Caco-2 (cell line): ENCODE measurements at regions not wholly inside any gene's neighbourhood (a gene's known extent, or its start where the extent isn't known, plus 50 kb on each side); places are given as distances from the start of the nearest gene placed in this dataset.

Source experiments
- BruUV-seq: library from RNA; stranded (reverse); fragments of 400-500 nt; replicated peaks from 2 replicates; lab custom pipeline; 2021; lab: Mats Ljungman, UMichigan
- CTCF ChIA-PET: fragments of 300-600 bp; sonication (Branson Sonifier 250); formaldehyde crosslinking; loops from one replicate; lab custom pipeline; 2022; ENCODE audit warnings: antibody characterized with exemption; lab: Charles Lee
- POLR2A ChIA-PET: fragments of 300-600 bp; sonication (Branson Sonifier 250); formaldehyde crosslinking; loops from one replicate; lab custom pipeline; 2022; ENCODE audit warnings: antibody characterized with exemption; lab: Charles Lee
- DNase-seq, 2 experiments: peaks; one replicate each; pipeline versions ENCODE4 v3.0.0 to v3.0.0-alpha.2; 2020 to 2022
- H3K27me3 ChIP-seq: replicated peaks from 2 replicates; pipeline ENCODE4 v1.6.0; 2011; ENCODE audit warnings: low read length; ENCODE audit not compliant: control insufficient read depth, insufficient read depth
- H3K36me3 ChIP-seq: 2 replicates; pipeline ENCODE4 v1.5.1; 2011; ENCODE audit warnings: low read length; ENCODE audit not compliant: control insufficient read depth, insufficient read depth
- H3K4me1 ChIP-seq: fragments of 250-450 bp; sonication (Bioruptor Pico); 2 replicates; pipeline ENCODE4 v1.5.1; 2020; ENCODE audit warnings: mild to moderate bottlenecking
- H3K4me3 ChIP-seq: 2 replicates; pipeline ENCODE4 v1.5.1; 2011; ENCODE audit warnings: low read depth, mild to moderate bottlenecking, control low read depth, low read length
- H3K9me3 ChIP-seq: fragments of 250-450 bp; sonication (Bioruptor Pico); 2 replicates; pipeline ENCODE4 v1.5.1; 2020; ENCODE audit warnings: mild to moderate bottlenecking, moderate library complexity
- H3K27ac Mint-ChIP-seq: one replicate; pipeline ENCODE4 v1.8.0; 2022; ENCODE audit warnings: mixed read lengths; ENCODE audit not compliant: unreplicated experiment
- H3K27me3 Mint-ChIP-seq: one replicate; pipeline ENCODE4 v1.8.0; 2022; ENCODE audit warnings: mixed read lengths; ENCODE audit not compliant: insufficient read depth, unreplicated experiment
- H3K36me3 Mint-ChIP-seq: one replicate; pipeline ENCODE4 v1.8.0; 2022; ENCODE audit warnings: mild to moderate bottlenecking, mixed read lengths; ENCODE audit not compliant: insufficient read depth, unreplicated experiment
- H3K4me1 Mint-ChIP-seq: one replicate; pipeline ENCODE4 v1.8.0; 2022; ENCODE audit warnings: low read depth, mixed read lengths; ENCODE audit not compliant: unreplicated experiment
- H3K4me3 Mint-ChIP-seq: one replicate; pipeline ENCODE4 v1.8.0; 2022; ENCODE audit warnings: mild to moderate bottlenecking, moderate library complexity, mixed read lengths; ENCODE audit not compliant: unreplicated experiment
- H3K9me3 Mint-ChIP-seq: one replicate; pipeline ENCODE4 v1.8.0; 2022; ENCODE audit warnings: mixed read lengths; ENCODE audit not compliant: unreplicated experiment
- intact Hi-C: fragments of 100-400 bp; cut with micrococcal nuclease; formaldehyde crosslinking; loops from one replicate; pipeline ENCODE4 v1.10.0; 2022; ENCODE audit not compliant: unreplicated experiment
- TF ChIP-seq, protein P1 (sequence below), 2 experiments: fragments of 200-600 bp in 1 of 2; IDR thresholded peaks; 1 replicate in 1 of 2; 2 replicates in 1 of 2; pipeline versions ENCODE4 v1.5.1 to v1.8.0; 2011 to 2022; ENCODE audit warnings: antibody characterized with exemption in 1 of 2, control low read depth in 1 of 2, inconsistent platforms in 1 of 2, low read depth in 1 of 2, low read length in 1 of 2, mild to moderate bottlenecking in 1 of 2, moderate library complexity in 1 of 2; ENCODE audit not compliant: insufficient read depth in 1 of 2, severe bottlenecking in 1 of 2, unreplicated experiment in 1 of 2

DNA sequence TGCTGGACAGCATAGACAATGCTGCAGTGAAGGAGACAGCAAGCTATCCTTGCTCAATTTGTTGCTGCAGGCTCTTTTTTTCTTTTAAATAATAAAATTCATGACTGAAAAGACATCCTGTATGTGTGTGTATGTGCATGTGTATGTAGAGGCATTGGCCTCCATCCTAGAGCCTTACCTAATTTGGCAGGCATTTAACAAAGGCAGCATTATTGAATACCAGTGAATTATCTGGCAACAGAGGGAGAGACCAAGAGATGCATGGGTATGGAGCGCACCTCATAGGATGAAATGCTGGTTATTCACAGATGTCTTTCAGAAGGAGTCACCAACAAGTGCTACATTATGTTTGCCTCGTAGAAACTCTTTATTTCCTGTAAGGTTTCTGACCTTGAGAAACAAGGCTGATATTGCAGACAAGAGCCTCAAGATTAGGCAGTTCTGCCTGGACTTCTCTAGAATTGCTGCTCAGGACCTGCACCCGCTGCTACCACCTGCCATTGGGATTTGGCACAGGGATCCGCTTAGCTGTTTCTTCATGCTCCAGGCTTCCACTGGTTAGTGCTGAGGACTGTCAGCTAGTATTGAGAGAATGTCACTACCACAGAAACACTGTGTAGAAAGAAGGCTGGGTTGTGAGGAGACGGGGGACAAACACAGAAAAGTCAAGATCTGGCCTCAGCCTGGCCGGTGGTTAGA, 247.7 kb upstream of the RFX3 start:
- Histone ChIP-seq H3K4me1 (peaks cover 8% of the 10 kb centered on the region), H3K9me3 (no peaks in the 10 kb centered on the region), H3K36me3 (no peaks in the 10 kb centered on the region), H3K27me3 (no peaks in the 10 kb centered on the region), H3K4me3 (no peak overlapping the region)
- TF ChIP-seq, protein P1, sequence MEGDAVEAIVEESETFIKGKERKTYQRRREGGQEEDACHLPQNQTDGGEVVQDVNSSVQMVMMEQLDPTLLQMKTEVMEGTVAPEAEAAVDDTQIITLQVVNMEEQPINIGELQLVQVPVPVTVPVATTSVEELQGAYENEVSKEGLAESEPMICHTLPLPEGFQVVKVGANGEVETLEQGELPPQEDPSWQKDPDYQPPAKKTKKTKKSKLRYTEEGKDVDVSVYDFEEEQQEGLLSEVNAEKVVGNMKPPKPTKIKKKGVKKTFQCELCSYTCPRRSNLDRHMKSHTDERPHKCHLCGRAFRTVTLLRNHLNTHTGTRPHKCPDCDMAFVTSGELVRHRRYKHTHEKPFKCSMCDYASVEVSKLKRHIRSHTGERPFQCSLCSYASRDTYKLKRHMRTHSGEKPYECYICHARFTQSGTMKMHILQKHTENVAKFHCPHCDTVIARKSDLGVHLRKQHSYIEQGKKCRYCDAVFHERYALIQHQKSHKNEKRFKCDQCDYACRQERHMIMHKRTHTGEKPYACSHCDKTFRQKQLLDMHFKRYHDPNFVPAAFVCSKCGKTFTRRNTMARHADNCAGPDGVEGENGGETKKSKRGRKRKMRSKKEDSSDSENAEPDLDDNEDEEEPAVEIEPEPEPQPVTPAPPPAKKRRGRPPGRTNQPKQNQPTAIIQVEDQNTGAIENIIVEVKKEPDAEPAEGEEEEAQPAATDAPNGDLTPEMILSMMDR (IDR thresholded peaks at IDR 0.05; ENCODE audit: insufficient read depth in 1 of 2, low read depth in 1 of 2, low read length in 1 of 2, severe bottlenecking in 1 of 2, unreplicated experiment in 1 of 2) = no peak
- Mint-ChIP-seq H3K4me3 (no peak overlapping the region), H3K27me3 (no peaks in the 10 kb centered on the region), H3K9me3 (no peaks in the 10 kb centered on the region), H3K36me3 (no peaks in the 10 kb centered on the region), H3K4me1 (no peaks in the 10 kb centered on the region), H3K27ac (no peak overlapping the region)
- ChIA-PET CTCF (no interaction called here), POLR2A (no interaction called here)
- intact Hi-C loops = no loop called here
- no peak for DNase-seq
- no TSS peak for BruUV-seq

DNA sequence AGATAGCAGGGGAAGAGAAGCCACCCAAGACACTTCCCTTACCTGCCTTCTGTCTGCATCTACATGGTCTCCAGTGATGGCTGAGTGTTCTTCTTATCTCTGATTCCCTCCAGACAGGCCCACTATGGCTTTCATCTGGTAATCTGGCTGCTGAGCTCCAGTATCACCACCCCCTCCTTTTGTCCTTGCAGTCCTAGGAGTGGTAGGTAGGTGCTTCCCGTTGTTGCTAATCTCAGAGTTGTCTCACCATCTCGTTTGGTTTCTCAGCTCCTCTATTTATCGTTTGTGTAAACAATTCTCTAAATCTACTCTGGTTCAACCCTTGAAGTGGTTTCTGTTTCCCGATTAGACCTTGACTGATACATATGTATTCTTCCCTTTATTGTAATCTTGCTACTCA, 243.8 kb upstream of the RFX3 start:
- no TSS peak for BruUV-seq

DNA sequence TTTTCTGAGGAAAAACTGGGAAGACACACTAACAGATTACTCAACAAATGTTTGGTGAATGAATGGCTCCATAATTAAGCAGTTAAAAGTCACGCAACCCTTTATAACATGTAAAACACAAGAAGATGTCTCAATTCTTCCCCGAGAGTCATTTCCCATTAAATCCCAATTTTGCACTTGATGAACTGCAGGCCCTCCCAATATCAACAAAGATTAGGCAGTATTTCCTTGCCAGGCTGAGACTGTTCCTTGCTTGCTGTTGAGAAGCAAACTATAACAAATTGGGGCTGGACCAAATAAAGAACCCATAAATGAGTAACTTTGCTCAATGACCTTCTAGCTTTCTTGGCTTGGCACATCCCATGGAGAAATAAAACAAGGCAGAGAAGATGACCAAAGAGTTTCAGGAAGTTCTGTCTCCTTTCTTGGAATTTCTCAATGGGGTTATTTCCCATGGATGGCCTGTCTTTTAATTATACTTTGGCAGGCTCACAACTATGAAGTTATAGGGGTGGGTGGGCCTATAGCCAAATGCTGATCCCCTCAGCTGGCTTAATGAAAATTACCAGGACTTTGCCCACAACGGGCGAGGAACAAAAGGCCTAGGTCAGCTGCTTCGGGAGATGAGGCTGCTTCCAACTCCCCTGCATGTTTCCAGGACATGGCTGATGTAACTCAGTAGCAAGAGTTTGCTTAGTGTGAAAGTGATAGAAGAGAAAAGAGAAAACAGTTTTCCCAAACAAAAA, 243.1 kb upstream of the RFX3 start:
- H3K27ac Mint-ChIP-seq = no peak overlapping the region
- POLR2A ChIA-PET = no interaction called here
- BruUV-seq = no TSS peak

More for the DNA sequence above, 243.8 kb upstream of the RFX3 start:
- H3K27me3 ChIP-seq = no peaks in the 10 kb centered on the region
- no peaks in the 10 kb centered on the region for H3K4me1 Mint-ChIP-seq
- no peaks in the 10 kb centered on the region for H3K36me3 ChIP-seq
- no peaks in the 10 kb centered on the region for H3K4me1 ChIP-seq
- H3K9me3 Mint-ChIP-seq = no peaks in the 10 kb centered on the region
- H3K4me3 Mint-ChIP-seq = no peak overlapping the region
- H3K27me3 Mint-ChIP-seq = peaks cover 2% of the 10 kb centered on the region
- no peak for DNase-seq
- no peak overlapping the region for H3K27ac Mint-ChIP-seq
- CTCF ChIA-PET = no interaction called here
- no peak overlapping the region for H3K4me3 ChIP-seq
- H3K36me3 Mint-ChIP-seq = no peaks in the 10 kb centered on the region
- intact Hi-C loops = no loop called here
- TF ChIP-seq, protein P1 (IDR thresholded peaks at IDR 0.05; ENCODE audit: insufficient read depth in 1 of 2, low read depth in 1 of 2, low read length in 1 of 2, severe bottlenecking in 1 of 2, unreplicated experiment in 1 of 2) = no peak
- no peaks in the 10 kb centered on the region for H3K9me3 ChIP-seq
- POLR2A ChIA-PET = no interaction called here

More for the DNA sequence above, 243.1 kb upstream of the RFX3 start:
- H3K9me3 ChIP-seq = no peaks in the 10 kb centered on the region
- Mint-ChIP-seq H3K4me1 (no peaks in the 10 kb centered on the region), H3K36me3 (no peaks in the 10 kb centered on the region), H3K9me3 (no peaks in the 10 kb centered on the region), H3K27me3 (peaks cover 2% of the 10 kb centered on the region), H3K4me3 (no peak overlapping the region)
- no peaks in the 10 kb centered on the region for H3K27me3 ChIP-seq
- H3K36me3 ChIP-seq = no peaks in the 10 kb centered on the region
- intact Hi-C loops = no loop called here
- no peaks in the 10 kb centered on the region for H3K4me1 ChIP-seq
- CTCF ChIA-PET = no interaction called here
- DNase-seq = no peak
- TF ChIP-seq, protein P1 (IDR thresholded peaks at IDR 0.05; ENCODE audit: insufficient read depth in 1 of 2, low read depth in 1 of 2, low read length in 1 of 2, severe bottlenecking in 1 of 2, unreplicated experiment in 1 of 2) = no peak
- no peak overlapping the region for H3K4me3 ChIP-seq
